OCI-LY1 (cell line): ENCODE measurements at regions not wholly inside any gene's neighbourhood (a gene's known extent, or its start where the extent isn't known, plus 50 kb on each side); places are given as distances from the start of the nearest gene placed in this dataset.

ENCODE experiments used
- EZH2 ChIP-seq: fragments of 200-600 bp; sonication (generic), shearing (Covaris generic); IDR thresholded peaks from 2 replicates; pipeline ENCODE4 v1.8.0; 2017; ENCODE audit warnings: borderline replicate concordance, mixed run types, mild to moderate bottlenecking, antibody characterized with exemption, low read length, moderate library complexity, mixed read lengths
- TF ChIP-seq, protein P1 (sequence below): fragments of 200-600 bp; sonication (generic), shearing (Covaris generic); IDR thresholded peaks from 2 replicates; pipeline ENCODE4 v1.5.1; 2017; ENCODE audit warnings: mild to moderate bottlenecking, antibody characterized with exemption, low read length, moderate library complexity, mixed read lengths

DNA sequence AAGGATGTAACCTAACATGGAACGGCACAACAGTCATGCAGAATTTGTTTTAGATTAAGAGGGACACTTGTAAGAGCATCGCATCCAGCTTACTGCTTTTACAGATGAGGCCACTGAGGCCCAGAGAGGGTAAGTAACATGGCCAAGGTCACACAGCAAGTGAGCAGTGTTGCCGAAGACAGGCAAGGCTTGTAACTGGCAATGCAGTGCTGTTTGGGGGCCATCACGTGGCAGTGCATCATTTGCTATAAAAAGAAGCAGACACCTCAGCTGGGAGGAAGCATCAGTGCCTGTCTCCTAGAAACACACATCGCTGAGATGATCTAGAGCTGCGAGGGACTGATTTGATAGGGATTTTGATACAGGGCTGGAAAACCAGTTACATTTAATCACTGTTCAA, 108.2 kb upstream of the PROK2 start:
- TF ChIP-seq, protein P1, sequence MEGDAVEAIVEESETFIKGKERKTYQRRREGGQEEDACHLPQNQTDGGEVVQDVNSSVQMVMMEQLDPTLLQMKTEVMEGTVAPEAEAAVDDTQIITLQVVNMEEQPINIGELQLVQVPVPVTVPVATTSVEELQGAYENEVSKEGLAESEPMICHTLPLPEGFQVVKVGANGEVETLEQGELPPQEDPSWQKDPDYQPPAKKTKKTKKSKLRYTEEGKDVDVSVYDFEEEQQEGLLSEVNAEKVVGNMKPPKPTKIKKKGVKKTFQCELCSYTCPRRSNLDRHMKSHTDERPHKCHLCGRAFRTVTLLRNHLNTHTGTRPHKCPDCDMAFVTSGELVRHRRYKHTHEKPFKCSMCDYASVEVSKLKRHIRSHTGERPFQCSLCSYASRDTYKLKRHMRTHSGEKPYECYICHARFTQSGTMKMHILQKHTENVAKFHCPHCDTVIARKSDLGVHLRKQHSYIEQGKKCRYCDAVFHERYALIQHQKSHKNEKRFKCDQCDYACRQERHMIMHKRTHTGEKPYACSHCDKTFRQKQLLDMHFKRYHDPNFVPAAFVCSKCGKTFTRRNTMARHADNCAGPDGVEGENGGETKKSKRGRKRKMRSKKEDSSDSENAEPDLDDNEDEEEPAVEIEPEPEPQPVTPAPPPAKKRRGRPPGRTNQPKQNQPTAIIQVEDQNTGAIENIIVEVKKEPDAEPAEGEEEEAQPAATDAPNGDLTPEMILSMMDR, result no peak
- no peak for TF ChIP-seq EZH2
